Mucosa of descending colon (tissue), 3 donors: ENCODE measurements at regions not wholly inside any gene's neighbourhood (a gene's known extent, or its start where the extent isn't known, plus 50 kb on each side); places are given as distances from the start of the nearest gene placed in this dataset.

Experiments used
- ATAC-seq: fragments of 200-7000 bp; cut with Tn5 transposase; one replicate; pipeline ENCODE4 v1.9.1; 2020; ENCODE audit warnings: mild to moderate bottlenecking, moderate library complexity
- DNase-seq, 3 donors: peaks; one replicate each; pipeline ENCODE4 v3.0.0-alpha.2; 2020
- H3K36me3 ChIP-seq: fragments of 200-600 bp; one replicate; pipeline ENCODE4 v1.8.0; 2021; ENCODE audit warnings: low read depth, mild to moderate bottlenecking
- H3K4me1 ChIP-seq: fragments of 200-600 bp; one replicate; pipeline ENCODE4 v1.8.0; 2021; ENCODE audit warnings: low read depth, mild to moderate bottlenecking
- H3K4me3 ChIP-seq: fragments of 200-600 bp; one replicate; pipeline ENCODE4 v1.8.0; 2021; ENCODE audit warnings: mild to moderate bottlenecking
- H3K9me3 ChIP-seq: fragments of 200-600 bp; one replicate; pipeline ENCODE4 v1.8.0; 2021; ENCODE audit warnings: mild to moderate bottlenecking
- CTCF ChIP-seq: fragments of 200-600 bp; IDR thresholded peaks from one replicate; pipeline ENCODE4 v1.8.0; 2022; ENCODE audit warnings: antibody characterized with exemption, mild to moderate bottlenecking
- intact Hi-C, 2 donors: fragments of 100-400 bp; cut with DNase I in 1 of 2; cut with micrococcal nuclease in 1 of 2; formaldehyde crosslinking; loops; one replicate each; pipeline versions ENCODE4 v1.11.0 to v1.11.1; 2022; cut with DNase I, micrococcal nuclease
- donor health status: DM: no; HTN: no; CAD: no; lungs with moderate emphysema.
- donor health status: DM: no; HTN: no; CAD: no.
- donor health status: DM: no; HTN: yes; CAD: no.

- no peak for TF ChIP-seq CTCF
- no peak for DNase-seq
- Histone ChIP-seq H3K4me1 (no peaks in the 10 kb centered on the region), H3K4me3 (no peak overlapping the region), H3K36me3 (no peaks in the 10 kb centered on the region), H3K9me3 (peaks cover 53% of the 10 kb centered on the region)
- intact Hi-C loops, result no loop called here
- ATAC-seq, result no peak
Observed at GRCh38 chr11:29518389-29519174, 498.2 kb downstream of the KCNA4 start.

GRCh38 chr11:29511394-29511793 lies 505.4 kb downstream of the KCNA4 start:
- Histone ChIP-seq H3K4me3 (no peak overlapping the region), H3K9me3 (peaks cover 11% of the 10 kb centered on the region), H3K36me3 (no peaks in the 10 kb centered on the region), H3K4me1 (no peaks in the 10 kb centered on the region)
- intact Hi-C loops, result no loop called here
- no peak for TF ChIP-seq CTCF
- DNase-seq, result no peak
- ATAC-seq, result no peak

GRCh38 chr11:29507376-29507775 lies 509.5 kb downstream of the KCNA4 start:
- H3K9me3 ChIP-seq, result peaks cover 18% of the 10 kb centered on the region
- no peak overlapping the region for H3K4me3 ChIP-seq
- DNase-seq (no peak), ATAC-seq (no peak)
- no peak for TF ChIP-seq CTCF
- intact Hi-C loops, result no loop called here
- no peaks in the 10 kb centered on the region for H3K4me1 ChIP-seq
- no peaks in the 10 kb centered on the region for H3K36me3 ChIP-seq

- ATAC-seq, result no peak
- H3K4me3 ChIP-seq, result no peak overlapping the region
Observed at GRCh38 chr11:29495676-29496075, 521.2 kb downstream of the KCNA4 start.

DNA sequence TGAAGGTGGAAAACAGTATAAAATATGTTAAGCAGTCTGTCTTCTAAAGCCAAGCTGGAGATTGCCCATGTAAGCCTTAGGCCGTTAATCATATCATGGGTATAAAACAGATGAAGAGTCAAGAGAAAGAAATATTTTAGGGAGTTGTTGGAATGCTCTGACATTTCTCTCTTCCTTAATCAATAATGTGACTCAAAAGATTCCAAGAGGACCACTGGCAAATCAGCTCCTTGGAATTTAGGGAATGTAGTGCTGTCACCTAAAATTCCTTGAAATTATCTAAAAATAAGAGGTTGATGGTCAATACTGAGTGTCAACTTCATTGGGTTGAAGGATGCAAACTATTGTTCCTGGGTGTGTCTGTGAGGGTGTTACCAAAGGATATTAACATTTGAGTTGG lies 525.9 kb downstream of the KCNA4 start:
- DNase-seq (no peak), ATAC-seq (no peak)
- Histone ChIP-seq H3K36me3 (no peaks in the 10 kb centered on the region), H3K4me3 (no peak overlapping the region), H3K9me3 (peaks cover 25% of the 10 kb centered on the region), H3K4me1 (no peaks in the 10 kb centered on the region)
- intact Hi-C loops, result no loop called here
- no peak for TF ChIP-seq CTCF

More at GRCh38 chr11:29495676-29496075, 521.2 kb downstream of the KCNA4 start:
- TF ChIP-seq CTCF, result no peak
- Histone ChIP-seq H3K4me1 (no peaks in the 10 kb centered on the region), H3K36me3 (no peaks in the 10 kb centered on the region), H3K9me3 (peaks cover 23% of the 10 kb centered on the region)
- intact Hi-C loops, result no loop called here
- no peak for DNase-seq
